ENCODE measurements at regions not wholly inside any gene's neighbourhood (a gene's known extent, or its start where the extent isn't known, plus 50 kb on each side); places are given as distances from the start of the nearest gene placed in this dataset.

DNA sequence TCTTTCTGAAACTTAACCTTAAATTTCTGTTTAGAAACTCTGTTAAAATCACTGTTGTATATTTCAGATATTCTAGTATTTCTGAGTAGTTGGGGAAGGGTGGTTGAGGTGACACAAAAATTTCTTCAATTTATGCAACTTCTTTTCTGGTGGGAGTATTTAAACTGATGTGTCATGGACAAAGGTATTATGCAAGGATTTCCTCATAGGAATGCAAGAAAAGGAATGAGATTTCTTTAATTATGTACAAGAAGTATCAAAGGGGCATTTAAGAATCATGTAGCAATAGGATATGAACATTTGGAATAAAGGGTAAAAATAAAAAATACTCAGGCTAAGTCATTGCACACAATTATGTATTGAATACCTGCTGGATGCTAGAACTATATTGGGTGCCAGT lies 575.8 kb upstream of the KLF12 start:
- Mint-ChIP-seq H3K27ac (no peak overlapping the region), H3K4me3 (no peak overlapping the region), H3K36me3 (no peaks in the 10 kb centered on the region; the same call in 1 of the 2 replicates), H3K27me3 (ENCODE audit: low read depth) (no peaks in the 10 kb centered on the region), H3K4me1 (peaks cover 5% of the 10 kb centered on the region; the same call in 1 of the 2 replicates), H3K9me3 (peaks cover 17% of the 10 kb centered on the region)
- no peak for DNase-seq (ENCODE audit: low spot score)
- no peak for ATAC-seq
- ChIA-PET CTCF (no interaction called here), POLR2A (no interaction called here)
- TF ChIP-seq, protein P1, sequence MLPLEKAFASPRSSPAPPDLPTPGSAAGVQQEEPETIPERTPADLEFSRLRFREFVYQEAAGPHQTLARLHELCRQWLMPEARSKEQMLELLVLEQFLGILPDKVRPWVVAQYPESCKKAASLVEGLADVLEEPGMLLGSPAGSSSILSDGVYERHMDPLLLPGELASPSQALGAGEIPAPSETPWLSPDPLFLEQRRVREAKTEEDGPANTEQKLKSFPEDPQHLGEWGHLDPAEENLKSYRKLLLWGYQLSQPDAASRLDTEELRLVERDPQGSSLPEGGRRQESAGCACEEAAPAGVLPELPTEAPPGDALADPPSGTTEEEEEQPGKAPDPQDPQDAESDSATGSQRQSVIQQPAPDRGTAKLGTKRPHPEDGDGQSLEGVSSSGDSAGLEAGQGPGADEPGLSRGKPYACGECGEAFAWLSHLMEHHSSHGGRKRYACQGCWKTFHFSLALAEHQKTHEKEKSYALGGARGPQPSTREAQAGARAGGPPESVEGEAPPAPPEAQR (CRISPR knock-in tag; IDR thresholded peaks at IDR 0.05) = no peak
- no peak for TF ChIP-seq MAX (CRISPR knock-in tag; IDR thresholded peaks at IDR 0.05)
- TF ChIP-seq ATF6 (CRISPR knock-in tag; IDR thresholded peaks at IDR 0.05) = no peak
- TF ChIP-seq MLX (CRISPR knock-in tag; IDR thresholded peaks at IDR 0.05) = no peak
- no peak for TF ChIP-seq EMX1 (CRISPR knock-in tag; IDR thresholded peaks at IDR 0.05)
- TF ChIP-seq RELA (CRISPR knock-in tag; IDR thresholded peaks at IDR 0.05; ENCODE audit: borderline replicate concordance) = no peak
- no peak for TF ChIP-seq OVOL2 (CRISPR knock-in tag; IDR thresholded peaks at IDR 0.05; ENCODE audit: borderline replicate concordance)

- CTCF ChIA-PET = no interaction called here
- H3K36me3 Mint-ChIP-seq = no peaks in the 10 kb centered on the region; the same call in 1 of the 2 replicates
- ATAC-seq (no peak), DNase-seq (ENCODE audit: low spot score) (no peak)
- H3K4me1 Mint-ChIP-seq = peaks cover 5% of the 10 kb centered on the region; the same call in 1 of the 2 replicates
- H3K27ac Mint-ChIP-seq = no peak overlapping the region
- no peak overlapping the region for H3K4me3 Mint-ChIP-seq
- H3K9me3 Mint-ChIP-seq = peaks cover 10% of the 10 kb centered on the region
- POLR2A ChIA-PET = no interaction called here
- no peak for TF ChIP-seq MXD4 (CRISPR knock-in tag; IDR thresholded peaks at IDR 0.05; ENCODE audit: borderline replicate concordance)
- no peak for TF ChIP-seq CREM (CRISPR knock-in tag; IDR thresholded peaks at IDR 0.05)
- no peak for TF ChIP-seq TEAD4 (CRISPR knock-in tag; IDR thresholded peaks at IDR 0.05)
- TF ChIP-seq, protein P2, sequence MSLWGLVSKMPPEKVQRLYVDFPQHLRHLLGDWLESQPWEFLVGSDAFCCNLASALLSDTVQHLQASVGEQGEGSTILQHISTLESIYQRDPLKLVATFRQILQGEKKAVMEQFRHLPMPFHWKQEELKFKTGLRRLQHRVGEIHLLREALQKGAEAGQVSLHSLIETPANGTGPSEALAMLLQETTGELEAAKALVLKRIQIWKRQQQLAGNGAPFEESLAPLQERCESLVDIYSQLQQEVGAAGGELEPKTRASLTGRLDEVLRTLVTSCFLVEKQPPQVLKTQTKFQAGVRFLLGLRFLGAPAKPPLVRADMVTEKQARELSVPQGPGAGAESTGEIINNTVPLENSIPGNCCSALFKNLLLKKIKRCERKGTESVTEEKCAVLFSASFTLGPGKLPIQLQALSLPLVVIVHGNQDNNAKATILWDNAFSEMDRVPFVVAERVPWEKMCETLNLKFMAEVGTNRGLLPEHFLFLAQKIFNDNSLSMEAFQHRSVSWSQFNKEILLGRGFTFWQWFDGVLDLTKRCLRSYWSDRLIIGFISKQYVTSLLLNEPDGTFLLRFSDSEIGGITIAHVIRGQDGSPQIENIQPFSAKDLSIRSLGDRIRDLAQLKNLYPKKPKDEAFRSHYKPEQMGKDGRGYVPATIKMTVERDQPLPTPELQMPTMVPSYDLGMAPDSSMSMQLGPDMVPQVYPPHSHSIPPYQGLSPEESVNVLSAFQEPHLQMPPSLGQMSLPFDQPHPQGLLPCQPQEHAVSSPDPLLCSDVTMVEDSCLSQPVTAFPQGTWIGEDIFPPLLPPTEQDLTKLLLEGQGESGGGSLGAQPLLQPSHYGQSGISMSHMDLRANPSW (CRISPR knock-in tag; conservative IDR thresholded peaks at IDR 0.05; ENCODE audit: low read depth) = no peak
- TF ChIP-seq JAZF1 (CRISPR knock-in tag; IDR thresholded peaks at IDR 0.05) = no peak
- TF ChIP-seq CREB1 (CRISPR knock-in tag; IDR thresholded peaks at IDR 0.05) = no peak
- no peak for TF ChIP-seq USF2 (CRISPR knock-in tag; IDR thresholded peaks at IDR 0.05)
- H3K27me3 Mint-ChIP-seq (ENCODE audit: low read depth) = no peaks in the 10 kb centered on the region
Measured at GRCh38 chr13:74709226-74709625, 575.0 kb upstream of the KLF12 start.

DNA sequence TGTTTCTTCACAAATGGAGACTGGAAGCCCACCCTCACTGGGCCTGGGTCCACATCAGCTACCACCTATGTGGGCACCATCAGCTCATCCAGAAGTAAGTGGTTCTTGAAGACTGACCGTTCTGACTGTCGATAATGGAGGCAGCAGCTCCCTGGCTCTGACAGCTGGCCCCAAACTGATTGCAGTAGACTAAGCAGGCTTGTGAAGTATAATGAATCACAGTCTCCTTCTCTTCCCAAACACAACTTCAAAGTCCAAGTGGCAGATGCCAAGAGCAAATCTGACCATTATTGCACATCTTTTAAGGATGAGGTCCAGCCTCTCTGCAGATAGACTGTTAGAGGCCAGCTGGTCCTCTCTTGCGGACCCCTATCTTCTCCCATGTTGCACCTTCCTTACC lies 574.4 kb upstream of the KLF12 start:
- DNase-seq (ENCODE audit: low spot score) = no peak
- Mint-ChIP-seq H3K4me1 (peaks cover 5% of the 10 kb centered on the region; the same call in 1 of the 2 replicates), H3K36me3 (no peaks in the 10 kb centered on the region), H3K27me3 (ENCODE audit: low read depth) (no peaks in the 10 kb centered on the region), H3K9me3 (peaks cover 5% of the 10 kb centered on the region), H3K4me3 (no peak overlapping the region), H3K27ac (no peak overlapping the region)
- ChIA-PET CTCF (no interaction called here), POLR2A (no interaction called here)
- no peak for ATAC-seq
- TF ChIP-seq E2F5 (CRISPR knock-in tag; IDR thresholded peaks at IDR 0.05) = no peak
- TF ChIP-seq, protein P3, sequence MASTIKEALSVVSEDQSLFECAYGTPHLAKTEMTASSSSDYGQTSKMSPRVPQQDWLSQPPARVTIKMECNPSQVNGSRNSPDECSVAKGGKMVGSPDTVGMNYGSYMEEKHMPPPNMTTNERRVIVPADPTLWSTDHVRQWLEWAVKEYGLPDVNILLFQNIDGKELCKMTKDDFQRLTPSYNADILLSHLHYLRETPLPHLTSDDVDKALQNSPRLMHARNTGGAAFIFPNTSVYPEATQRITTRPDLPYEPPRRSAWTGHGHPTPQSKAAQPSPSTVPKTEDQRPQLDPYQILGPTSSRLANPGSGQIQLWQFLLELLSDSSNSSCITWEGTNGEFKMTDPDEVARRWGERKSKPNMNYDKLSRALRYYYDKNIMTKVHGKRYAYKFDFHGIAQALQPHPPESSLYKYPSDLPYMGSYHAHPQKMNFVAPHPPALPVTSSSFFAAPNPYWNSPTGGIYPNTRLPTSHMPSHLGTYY (CRISPR knock-in tag; IDR thresholded peaks at IDR 0.05) = no peak
- TF ChIP-seq FOXJ3 (CRISPR knock-in tag; IDR thresholded peaks at IDR 0.05; ENCODE audit: borderline replicate concordance) = no peak
- no peak for TF ChIP-seq ARID4B (CRISPR knock-in tag; IDR thresholded peaks at IDR 0.05; ENCODE audit: borderline replicate concordance)

Data from WTC11 (cell line).